IMR-90 (cell line): ENCODE measurements at regions not wholly inside any gene's neighbourhood (a gene's known extent, or its start where the extent isn't known, plus 50 kb on each side); places are given as distances from the start of the nearest gene placed in this dataset.

Experiments
- ATAC-seq: fragments of 200-7000 bp; cut with Tn5 transposase; 2 replicates; pipeline ENCODE4 v1.9.1; 2020; ENCODE audit warnings: low read depth, mild to moderate bottlenecking, moderate library complexity
- BruUV-seq: library from RNA; stranded (reverse); fragments of 400-500 nt; replicated peaks from 2 replicates; lab custom pipeline; 2021; lab: Mats Ljungman, UMichigan
- CTCF ChIA-PET: fragments of 300-600 bp; formaldehyde crosslinking; extraction: SDS; loops from one replicate; lab custom pipeline; 2021; ENCODE audit warnings: antibody characterized with exemption; lab: Yijun Ruan, JAX
- POLR2A ChIA-PET: fragments of 300-600 bp; sonication (Branson Sonifier 250); formaldehyde crosslinking; loops from one replicate; lab custom pipeline; 2022; ENCODE audit warnings: antibody characterized with exemption; ENCODE audit not compliant: unreplicated experiment; lab: Charles Lee
- DNase-seq: peaks from one replicate; pipeline ENCODE4 v3.0.0; 2013
- H2AFZ ChIP-seq: replicated peaks from 2 replicates; pipeline ENCODE3; 2013; ENCODE audit warnings: low read length, mild to moderate bottlenecking; ENCODE audit not compliant: poor library complexity
- H2AK5ac ChIP-seq: 2 replicates; pipeline ENCODE4 v1.6.1; 2013; ENCODE audit warnings: low read depth, low read length, inconsistent platforms
- H2AK9ac ChIP-seq: replicated peaks from 2 replicates; pipeline ENCODE3; 2013; ENCODE audit warnings: mild to moderate bottlenecking, low read depth, low read length, moderate library complexity; ENCODE audit not compliant: poor library complexity
- H2BK120ac ChIP-seq: 2 replicates; pipeline ENCODE4 v1.6.1; 2013; ENCODE audit warnings: low read depth, low read length, inconsistent platforms
- H2BK15ac ChIP-seq: 3 replicates; pipeline ENCODE4 v1.6.1; 2013; ENCODE audit warnings: low read depth, low read length, inconsistent platforms
- H2BK20ac ChIP-seq: 2 replicates; pipeline ENCODE4 v1.6.1; 2013; ENCODE audit warnings: low read depth, mild to moderate bottlenecking, inconsistent platforms, low read length, moderate library complexity
- H2BK5ac ChIP-seq: 2 replicates; pipeline ENCODE4 v1.6.1; 2013; ENCODE audit warnings: mild to moderate bottlenecking, low read depth, low read length, inconsistent platforms; ENCODE audit not compliant: poor library complexity, severe bottlenecking
- H3K14ac ChIP-seq: replicated peaks from 2 replicates; pipeline ENCODE4 v1.6.1; 2013; ENCODE audit warnings: low read depth, low read length, inconsistent platforms
- H3K18ac ChIP-seq: 2 replicates; pipeline ENCODE4 v1.6.1; 2013; ENCODE audit warnings: low read depth, low read length, control low read depth
- H3K23ac ChIP-seq: 2 replicates; pipeline ENCODE4 v1.6.1; 2013; ENCODE audit warnings: low read depth, low read length, inconsistent platforms
- H3K27ac ChIP-seq: 2 replicates; pipeline ENCODE4 v1.5.1; 2013; ENCODE audit warnings: mild to moderate bottlenecking, control low read depth, low read length; ENCODE audit not compliant: insufficient read depth
- H3K27me3 ChIP-seq: 2 replicates; pipeline ENCODE4 v1.6.1; 2013; ENCODE audit warnings: low read length; ENCODE audit not compliant: control insufficient read depth, insufficient read depth
- H3K36me3 ChIP-seq: 2 replicates; pipeline ENCODE4 v1.6.1; 2013; ENCODE audit warnings: low read length, mixed read lengths; ENCODE audit not compliant: control insufficient read depth, insufficient read depth
- H3K4ac ChIP-seq: 2 replicates; pipeline ENCODE4 v1.6.1; 2013; ENCODE audit warnings: low read depth, low read length, inconsistent platforms
- H3K4me1 ChIP-seq: 2 replicates; pipeline ENCODE4 v1.6.1; 2013; ENCODE audit warnings: low read length, mixed read lengths; ENCODE audit not compliant: control insufficient read depth, insufficient read depth
- H3K4me2 ChIP-seq: 2 replicates; pipeline ENCODE4 v1.6.1; 2013; ENCODE audit warnings: low read depth, mild to moderate bottlenecking, control low read depth, low read length, moderate library complexity
- H3K4me3 ChIP-seq: 2 replicates; pipeline ENCODE4 v1.5.1; 2013; ENCODE audit warnings: low read depth, mild to moderate bottlenecking, control low read depth, low read length, moderate library complexity; ENCODE audit not compliant: insufficient read depth
- H3K56ac ChIP-seq: 2 replicates; pipeline ENCODE4 v1.6.1; 2013; ENCODE audit warnings: low read length, inconsistent platforms; ENCODE audit not compliant: insufficient read depth; ENCODE audit errors: extremely low read depth
- H3K79me1 ChIP-seq, 2 experiments: 2 replicates each; pipeline ENCODE4 v1.6.1; 2013; ENCODE audit warnings: low read length in 2 of 2, inconsistent platforms in 1 of 2, low read depth in 1 of 2
- H3K9ac ChIP-seq: 2 replicates; pipeline ENCODE4 v1.6.1; 2013; ENCODE audit warnings: low read depth, low read length, control low read depth
- H3K9me1 ChIP-seq: 2 replicates; pipeline ENCODE4 v1.6.1; 2013; ENCODE audit warnings: low read length, inconsistent platforms; ENCODE audit not compliant: insufficient read depth
- H3K9me3 ChIP-seq: 2 replicates; pipeline ENCODE4 v1.6.1; 2013; ENCODE audit warnings: low read length; ENCODE audit not compliant: control insufficient read depth, insufficient read depth
- H4K20me1 ChIP-seq: 2 replicates; pipeline ENCODE4 v1.6.1; 2013; ENCODE audit warnings: low read length, inconsistent platforms; ENCODE audit not compliant: insufficient read depth
- H4K5ac ChIP-seq: 2 replicates; pipeline ENCODE4 v1.6.1; 2013; ENCODE audit warnings: mild to moderate bottlenecking, low read depth, low read length, control low read depth
- H4K8ac ChIP-seq, 2 experiments: 2 replicates each; pipeline ENCODE4 v1.6.1; 2013; ENCODE audit warnings: low read depth in 2 of 2, low read length in 2 of 2, control low read depth in 1 of 2, inconsistent platforms in 1 of 2
- H4K91ac ChIP-seq: 2 replicates; pipeline ENCODE4 v1.6.1; 2013; ENCODE audit warnings: low read depth, low read length, inconsistent platforms; ENCODE audit not compliant: insufficient read depth
- POLR2A ChIP-seq: IDR thresholded peaks from 2 replicates; pipeline ENCODE4 v1.6.1; 2012; ENCODE audit warnings: mild to moderate bottlenecking, low read depth, low read length
- USF2 ChIP-seq: fragments of 150-350 bp; IDR thresholded peaks from 2 replicates; pipeline ENCODE4 v1.6.1; 2017; ENCODE audit warnings: mild to moderate bottlenecking, antibody characterized with exemption, low read length, low read depth
- WGBS, 2 experiments: methylation state at CpG; one replicate each; pipeline versions ENCODE4 v1.1.5 to v1.1.7; 2013; ENCODE audit warnings: missing lambda C conversion rate in 2 of 2; ENCODE audit not compliant: insufficient read length in 1 of 2; ENCODE audit errors: extremely low coverage in 2 of 2; 5-methylcytosine and 5-hydroxymethylcytosine counted together
- dilution Hi-C: fragments of 300-500 bp; cut with HindIII; formaldehyde crosslinking; loops from one replicate; pipeline ENCODE4 v1.14.3; 2018; ENCODE audit warnings: low sequenced_read_pairs; ENCODE audit not compliant: unreplicated experiment
- in situ Hi-C: fragments of 300-500 bp; cut with MboI; formaldehyde crosslinking; loops from 3 replicates; pipeline ENCODE4 v1.14.3; 2019; ENCODE audit warnings: low sequenced_read_pairs, inconsistent platforms, mixed read lengths
- intact Hi-C: fragments of 100-400 bp; cut with micrococcal nuclease; formaldehyde crosslinking; loops from 2 replicates; pipeline ENCODE4 v1.10.0; 2022

- CTCF ChIA-PET = no interaction called here
- Histone ChIP-seq H3K27ac (no peak overlapping the region), H3K27me3 (no peaks in the 10 kb centered on the region), H3K79me1 (no peaks in the 10 kb centered on the region), H4K20me1 (no peaks in the 10 kb centered on the region), H4K8ac (no peak overlapping the region), H2BK15ac (no peak overlapping the region), H2AK9ac (no peak overlapping the region), H3K36me3 (no peaks in the 10 kb centered on the region), H3K4me3 (no peak overlapping the region), H2AK5ac (no peak overlapping the region), H4K5ac (no peak overlapping the region), H3K9ac (no peak overlapping the region), H3K9me3 (no peaks in the 10 kb centered on the region), H3K56ac (no peak overlapping the region), H2BK5ac (no peak overlapping the region), H2BK120ac (no peak overlapping the region), H3K18ac (no peak overlapping the region), H3K9me1 (no peaks in the 10 kb centered on the region), H2BK20ac (no peak overlapping the region), H3K14ac (no peak overlapping the region), H3K4ac (no peak overlapping the region), H2AFZ (no peak overlapping the region), H3K4me1 (peaks cover 2% of the 10 kb centered on the region; the same call in 1 of the 2 replicates), H4K91ac (no peak overlapping the region), H3K4me2 (no peak overlapping the region), H3K23ac (no peak overlapping the region)
- in situ Hi-C loops = no loop called here
- no TSS peak for BruUV-seq
- no CpG with 5 or more reads among the region's 6 CpGs for WGBS, 2 experiments
- DNase-seq = no peak
- POLR2A ChIA-PET = no interaction called here
- TF ChIP-seq POLR2A (no peak), USF2 (no peak)
- ATAC-seq = no peak
- intact Hi-C loops = no loop called here
- dilution Hi-C loops = no loop called here
These were observed 513.4 kb downstream of the CSNK1G3 start for GRCh38 chr5:124025306-124025845.
